HTR-8/SVneo (cell line): ENCODE measurements at regions not wholly inside any gene's neighbourhood (a gene's known extent, or its start where the extent isn't known, plus 50 kb on each side); places are given as distances from the start of the nearest gene placed in this dataset.
"Not testable (repeated sequence)": the region's sequence is repeated elsewhere in the genome, so short reads cannot be mapped to it uniquely, and the experiment has no call there.

Experiments
- DNase-seq: peaks from one replicate; pipeline ENCODE4 v3.0.0; 2011; ENCODE audit warnings: low spot score, mixed read lengths; ENCODE audit not compliant: insufficient read length
- FAIRE-seq: peaks from 2 replicates; lab custom pipeline; 2011; peaks lifted over from hg19 to GRCh38; lab: Jason Lieb, UNC

DNA sequence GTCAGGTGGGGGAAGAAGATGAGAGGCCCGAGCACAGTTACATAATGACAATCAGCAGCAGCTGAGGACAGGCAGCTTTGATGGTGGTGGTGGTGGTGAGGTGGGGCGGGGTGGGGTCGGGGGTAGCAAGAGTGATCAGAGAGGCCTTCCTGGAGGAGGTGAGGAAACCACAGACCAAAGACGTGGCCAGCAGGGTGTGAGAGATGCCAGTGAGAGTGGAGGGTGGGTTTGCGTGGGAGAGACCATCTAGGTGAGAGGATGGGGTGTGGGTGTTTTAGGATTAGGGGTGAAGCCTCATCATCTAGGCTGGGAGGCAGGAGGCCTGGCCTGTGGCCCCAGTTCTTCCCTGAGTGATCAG, 76.0 kb upstream of the TOX2 start:
- FAIRE-seq (peak; percentile 78), DNase-seq (no peak)

DNA sequence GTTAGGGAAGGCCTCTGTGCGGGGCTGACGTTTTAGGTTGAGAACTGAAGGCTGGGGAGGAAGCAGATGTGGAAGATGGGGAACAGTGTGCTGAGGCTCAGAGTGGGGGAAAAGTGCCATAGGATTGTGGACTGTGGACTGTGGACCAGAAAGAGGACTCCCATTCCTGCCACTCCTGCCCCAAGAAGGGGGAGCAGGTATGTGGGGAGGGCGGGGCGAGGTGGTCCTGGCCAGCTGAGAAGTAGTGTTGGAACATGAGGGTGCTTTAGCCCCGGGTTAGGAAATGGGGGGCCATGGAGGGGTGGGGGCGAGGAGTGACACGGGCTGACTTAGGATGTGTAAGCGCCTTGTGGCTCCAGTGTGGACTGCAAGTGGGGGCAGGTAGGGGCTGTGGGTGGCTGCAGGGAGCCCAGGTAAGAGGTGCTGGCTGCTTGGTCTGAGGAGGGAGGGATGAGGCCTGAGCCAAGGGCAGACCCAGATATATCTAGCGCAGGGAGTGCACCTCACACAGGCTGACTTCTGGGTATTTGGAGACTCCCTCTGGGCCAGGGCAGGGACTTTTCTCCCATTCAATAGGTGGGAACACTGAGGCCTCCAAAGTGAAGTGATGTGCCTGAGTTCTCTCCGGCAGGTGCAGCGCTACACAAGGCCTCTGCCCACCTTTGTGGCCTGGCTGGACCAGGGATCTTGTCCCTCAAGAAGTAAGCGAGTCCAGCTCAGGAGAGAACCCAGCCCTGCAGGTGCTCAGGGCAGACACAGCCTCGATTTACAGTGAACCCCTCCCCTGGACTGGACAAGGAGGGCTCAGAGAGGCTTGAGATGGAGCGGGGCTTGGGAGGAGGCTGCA, 76.6 kb upstream of the TOX2 start:
- DNase-seq: no peak

DNA sequence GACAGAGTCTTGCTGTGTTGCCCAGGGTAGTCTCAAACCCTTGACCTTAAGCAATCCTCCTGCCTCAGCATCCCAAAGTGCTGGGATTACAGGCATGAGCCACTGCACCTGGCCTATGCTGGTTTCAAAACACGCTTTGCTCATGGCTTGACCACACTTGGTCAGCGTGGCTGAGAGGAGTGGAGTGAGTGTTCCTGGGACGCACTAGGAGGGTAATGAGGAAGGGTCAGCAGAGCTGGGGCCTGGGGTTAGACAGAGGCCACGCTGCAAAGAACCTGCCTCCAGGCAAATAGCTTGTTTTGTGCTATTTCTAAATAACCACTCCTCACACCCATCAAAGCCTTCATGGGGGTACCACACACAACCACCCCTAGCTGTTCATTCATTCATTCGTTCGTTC, 77.9 kb upstream of the TOX2 start:
- DNase-seq (no peak), FAIRE-seq (peak; percentile 54)

More for the DNA sequence above, 76.6 kb upstream of the TOX2 start:
- FAIRE-seq: peak; percentile 52

DNA sequence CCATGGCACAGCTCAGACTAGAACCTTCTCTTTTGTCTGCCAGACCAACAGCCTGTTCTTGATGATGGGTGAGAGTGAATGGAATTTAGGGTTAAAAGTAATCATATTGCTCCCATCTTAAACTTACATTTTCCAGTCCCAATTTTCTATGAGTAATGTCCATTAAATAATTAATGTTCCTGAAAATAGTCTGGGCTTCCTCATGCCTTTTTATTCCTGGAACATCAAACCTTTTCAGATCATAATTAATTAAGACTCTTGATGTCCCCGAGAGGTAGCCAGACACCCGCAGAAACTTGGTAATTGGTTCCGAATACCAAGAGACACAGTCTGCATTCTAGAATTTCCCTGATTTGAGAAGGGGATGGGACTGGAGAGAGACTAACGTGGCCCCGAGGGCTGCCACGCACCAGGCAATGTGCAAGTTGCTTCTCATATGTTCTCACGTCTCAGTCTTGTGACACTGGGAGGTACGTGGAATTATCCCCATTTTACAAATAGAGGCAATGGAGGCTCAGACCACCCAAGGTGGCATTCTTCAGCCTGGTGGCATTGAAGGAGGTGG, 78.6 kb upstream of the TOX2 start:
- DNase-seq (no peak), FAIRE-seq (peak; percentile 62)

- FAIRE-seq: peak; percentile 72
- DNase-seq: no peak
These were observed 80.9 kb upstream of the TOX2 start for GRCh38 chr20:43833511-43834395.

GRCh38 chr20:43832961-43833360, 81.7 kb upstream of the TOX2 start:
- FAIRE-seq (peak; percentile 72), DNase-seq (no peak)

DNA sequence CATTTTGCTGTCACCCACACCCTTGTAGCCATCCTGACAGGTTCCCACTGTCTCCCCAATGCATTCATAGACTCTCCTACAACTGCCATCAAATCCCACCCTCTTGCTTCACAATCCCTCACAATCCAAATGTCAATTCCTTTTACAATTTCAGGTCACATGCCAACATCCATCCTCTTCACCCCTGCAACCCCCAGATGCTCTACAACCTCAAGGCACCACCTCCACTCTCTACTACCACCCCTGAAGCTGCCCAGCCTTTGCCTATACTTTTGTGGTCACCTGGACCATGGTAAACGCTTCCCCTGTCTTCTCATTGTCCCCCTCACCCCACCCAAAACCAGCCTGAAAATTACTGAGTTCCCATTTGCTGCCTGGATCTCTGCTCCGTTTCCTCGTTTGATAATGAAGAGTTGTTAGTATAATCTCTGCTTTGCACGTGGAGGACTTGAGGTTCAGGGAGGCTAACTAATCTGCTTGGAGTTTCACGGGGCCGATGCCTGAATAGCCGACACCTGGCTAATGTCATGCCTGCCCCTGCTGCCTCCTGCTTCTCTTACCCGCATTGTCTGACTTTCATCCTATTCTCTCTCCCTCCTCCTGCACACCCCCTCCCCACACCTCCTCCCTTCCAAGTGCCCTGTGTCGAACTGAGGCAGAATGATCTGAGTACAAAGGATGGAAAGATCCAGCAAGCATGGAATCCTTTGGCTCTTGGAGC, 82.4 kb upstream of the TOX2 start:
- FAIRE-seq (peak; percentile 92), DNase-seq (no peak)

DNA sequence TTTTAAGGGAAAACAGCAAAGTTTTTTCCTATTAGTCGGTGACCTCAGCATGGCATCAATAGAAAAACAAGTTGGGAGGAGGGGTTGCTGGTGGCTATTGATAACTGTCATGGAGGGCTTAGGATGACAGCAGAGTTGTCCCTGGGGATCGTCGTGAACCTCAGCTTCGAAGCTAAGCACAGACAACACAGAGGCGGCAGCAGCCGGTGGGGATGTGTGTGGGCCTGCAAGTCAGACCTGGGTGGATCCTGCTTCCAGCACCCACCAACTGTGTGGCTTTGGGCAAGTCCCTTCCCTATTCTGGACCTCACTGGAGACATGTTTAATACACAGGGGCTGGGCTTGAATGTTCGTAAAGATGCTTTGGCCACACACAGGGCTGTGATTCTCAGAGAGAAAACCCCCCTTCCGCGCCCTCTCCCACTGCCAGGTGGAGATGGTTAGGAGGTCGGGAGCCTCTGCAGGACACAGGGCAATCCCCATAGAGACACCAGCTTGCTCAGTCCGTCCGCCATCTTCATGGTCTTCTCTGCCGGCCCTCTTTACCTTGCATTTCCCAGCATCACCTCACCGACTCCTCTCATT, 83.1 kb upstream of the TOX2 start:
- DNase-seq: no peak
- FAIRE-seq: no peak

GRCh38 chr20:43830883-43831282, 83.8 kb upstream of the TOX2 start:
- no peak for FAIRE-seq
- DNase-seq: no peak

DNA sequence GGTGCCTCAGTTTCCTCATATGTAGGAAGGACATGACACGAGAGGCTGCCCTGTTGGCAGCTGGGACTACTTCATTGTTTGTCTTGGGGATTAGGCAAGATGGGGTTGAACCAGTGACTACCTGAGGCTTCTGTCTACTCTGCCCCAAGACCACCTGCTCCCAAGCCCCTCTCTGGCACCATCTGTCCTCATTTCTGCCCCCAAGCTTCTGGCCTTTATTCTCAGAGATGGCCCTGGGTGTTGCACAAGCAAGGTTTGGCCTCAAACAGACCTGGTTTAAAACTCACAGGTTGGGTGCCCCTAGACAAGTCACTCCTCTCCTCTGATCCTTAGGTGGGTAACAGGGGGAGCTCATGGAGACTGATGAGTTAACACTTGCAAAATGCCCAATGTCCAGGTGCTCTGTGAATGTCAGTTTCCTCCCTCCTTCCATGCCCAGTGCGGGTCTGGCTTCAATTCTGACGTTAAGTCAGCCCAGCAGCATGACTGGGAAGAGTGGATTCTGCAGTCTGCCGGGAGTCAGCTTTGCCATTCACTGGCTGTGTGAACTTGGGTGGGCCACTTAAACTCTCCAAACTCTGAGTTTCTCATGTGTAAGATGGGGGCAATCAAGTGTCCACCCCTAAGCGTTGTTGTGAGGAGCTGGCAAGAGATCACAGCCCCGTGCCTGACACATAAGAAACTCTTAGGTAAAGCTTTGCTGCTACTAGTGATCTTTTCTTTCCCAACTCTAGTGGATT, 84.5 kb upstream of the TOX2 start:
- peak; percentile 72 for FAIRE-seq
- DNase-seq: no peak

- no peak for DNase-seq
- FAIRE-seq: no peak
These were observed 86.6 kb upstream of the TOX2 start for GRCh38 chr20:43827940-43828562.

DNA sequence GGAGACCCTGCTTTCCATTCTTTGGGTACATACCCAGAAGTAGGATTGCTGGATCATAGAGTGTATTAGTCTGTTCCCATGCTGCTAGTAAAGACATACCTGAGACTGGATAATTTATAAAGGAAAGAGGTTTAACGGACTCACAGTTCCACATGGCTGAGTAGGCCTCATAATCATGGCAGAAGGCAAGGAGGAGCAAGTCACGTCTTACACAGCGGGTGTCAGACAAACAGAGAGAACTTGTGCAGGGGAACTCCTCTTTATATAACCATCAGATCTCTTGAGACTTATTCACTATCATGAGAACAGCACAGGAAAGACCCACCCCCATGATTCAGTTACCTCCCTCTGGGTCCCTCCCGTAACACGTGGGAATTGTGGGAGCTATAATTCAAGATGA, 87.7 kb upstream of the TOX2 start:
- not testable (repeated sequence) for FAIRE-seq, DNase-seq

- FAIRE-seq (peak; percentile 28), DNase-seq (no peak)
These were observed 89.1 kb upstream of the TOX2 start for GRCh38 chr20:43825581-43825980.

- FAIRE-seq: no peak
- no peak for DNase-seq
These were observed 89.6 kb upstream of the TOX2 start for GRCh38 chr20:43825051-43825402.

- DNase-seq (no peak), FAIRE-seq (peak; percentile 65)
These were observed 90.2 kb upstream of the TOX2 start for GRCh38 chr20:43824309-43825050.

DNA sequence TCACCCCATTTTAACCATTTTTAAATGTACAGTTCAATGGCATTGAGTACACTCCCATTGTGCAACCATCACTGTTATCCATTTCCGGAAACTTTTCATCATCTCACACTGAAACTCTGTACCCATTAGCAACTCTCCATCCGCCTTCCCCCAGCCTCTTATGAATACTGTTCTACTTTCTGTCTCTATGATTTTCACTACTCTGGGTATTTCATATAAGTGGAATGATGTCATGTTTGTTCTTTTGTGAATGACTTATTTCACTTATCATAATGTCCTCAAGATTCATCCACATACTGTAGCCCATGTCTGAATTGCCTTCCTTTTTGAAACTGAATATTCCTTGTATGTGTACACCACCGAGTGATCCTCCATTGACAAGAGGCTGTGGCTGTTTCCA, 92.9 kb upstream of the TOX2 start:
- DNase-seq: no peak
- FAIRE-seq: peak; percentile 91

- peak; percentile 26 for FAIRE-seq
These were observed 93.8 kb upstream of the TOX2 start for GRCh38 chr20:43820731-43821330.

DNA sequence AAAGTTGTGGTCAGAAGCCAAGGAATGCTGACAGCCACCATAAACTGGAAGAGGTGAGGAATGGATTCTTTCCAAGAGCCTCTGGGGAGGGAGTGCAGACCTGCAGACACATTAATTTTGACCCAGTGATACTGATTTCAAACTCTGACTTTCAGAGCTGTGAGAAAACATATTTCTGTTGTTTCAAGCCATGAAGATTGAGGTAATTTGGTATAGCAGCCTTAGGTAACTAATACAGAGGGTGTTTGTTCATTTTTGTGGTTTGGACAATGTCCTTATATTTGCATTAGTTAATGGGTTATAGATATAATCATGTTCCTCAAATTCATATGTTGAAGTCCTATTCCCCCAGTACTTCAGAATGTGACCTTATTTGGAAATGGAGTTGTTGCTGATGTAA, 85.4 kb upstream of the GTSF1L start:
- FAIRE-seq: peak; percentile 55
- no peak for DNase-seq

More at GRCh38 chr20:43820731-43821330, 93.8 kb upstream of the TOX2 start:
- no peak for DNase-seq
